Activated naive CD8-positive, alpha-beta T cell (primary cell): ENCODE measurements at regions not wholly inside any gene's neighbourhood (a gene's known extent, or its start where the extent isn't known, plus 50 kb on each side); places are given as distances from the start of the nearest gene placed in this dataset.

ENCODE experiments used
- H3K27ac Mint-ChIP-seq: one replicate; pipeline ENCODE4 v1.8.0; 2021; ENCODE audit warnings: mixed read lengths
- H3K27me3 Mint-ChIP-seq: one replicate; pipeline ENCODE4 v1.8.0; 2021; ENCODE audit warnings: mixed read lengths
- H3K36me3 Mint-ChIP-seq: one replicate; pipeline ENCODE4 v1.8.0; 2021; ENCODE audit warnings: mixed read lengths
- H3K4me1 Mint-ChIP-seq: one replicate; pipeline ENCODE4 v1.8.0; 2021; ENCODE audit warnings: low read depth, mixed read lengths
- H3K4me3 Mint-ChIP-seq: one replicate; pipeline ENCODE4 v1.8.0; 2021; ENCODE audit warnings: mild to moderate bottlenecking, mixed read lengths
- H3K9me3 Mint-ChIP-seq: one replicate; pipeline ENCODE4 v1.8.0; 2021; ENCODE audit warnings: low read depth, mixed read lengths

- H3K27me3 Mint-ChIP-seq, result no peaks in the 10 kb centered on the region
- no peaks in the 10 kb centered on the region for H3K4me1 Mint-ChIP-seq
- no peaks in the 10 kb centered on the region for H3K9me3 Mint-ChIP-seq
- H3K36me3 Mint-ChIP-seq, result no peaks in the 10 kb centered on the region
- H3K4me3 Mint-ChIP-seq, result no peak overlapping the region
- no peak overlapping the region for H3K27ac Mint-ChIP-seq
Observed at GRCh38 chr9:90556897-90557675, 85.5 kb downstream of the DIRAS2 start.

DNA sequence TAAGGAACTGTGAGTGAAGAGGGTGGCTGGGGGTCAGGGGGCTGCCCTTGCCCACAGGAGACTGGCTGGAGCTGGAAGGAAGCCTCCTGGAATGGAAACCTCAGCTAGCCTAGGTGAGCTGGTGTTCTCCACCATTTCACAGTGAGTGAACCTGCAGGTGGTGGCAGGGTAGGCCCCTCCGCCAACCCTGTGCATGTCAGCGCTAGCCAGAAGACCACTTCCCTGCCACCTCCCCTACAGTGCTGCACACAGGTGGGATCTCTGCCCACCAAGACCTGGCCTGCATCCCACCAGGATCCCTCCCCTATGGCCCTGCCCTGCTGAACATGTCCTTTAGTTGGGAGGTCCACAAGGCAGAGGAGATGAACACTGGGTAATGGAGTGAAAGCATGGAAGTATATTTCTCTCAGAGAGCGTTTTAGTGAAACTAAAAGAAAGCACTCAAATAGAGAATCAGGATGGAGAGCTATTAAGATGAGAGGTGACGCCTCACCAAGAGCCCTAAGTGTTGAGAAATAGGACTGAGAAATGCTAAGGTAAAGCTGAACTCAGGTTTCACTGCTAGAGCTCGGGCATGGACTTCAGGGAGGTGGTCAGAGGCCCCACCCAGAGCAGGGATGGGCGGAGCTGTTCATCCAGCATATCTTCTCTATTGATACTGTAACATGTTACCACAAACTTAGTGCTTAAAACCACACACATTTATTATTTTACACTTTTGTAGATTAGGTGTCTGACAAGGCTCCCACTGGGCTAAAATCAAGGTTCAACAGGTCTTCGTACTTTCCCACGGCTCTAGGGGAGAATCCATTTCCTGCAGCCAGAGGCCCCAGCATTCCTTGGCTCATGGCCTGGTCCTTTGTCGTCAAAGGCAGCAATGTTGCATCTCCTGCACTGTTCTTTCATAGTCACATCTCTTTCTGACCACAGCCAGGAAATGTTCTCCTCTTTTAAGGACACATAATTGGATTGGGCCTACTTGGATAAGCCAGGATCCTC is 83.2 kb downstream of the DIRAS2 start:
- no peaks in the 10 kb centered on the region for H3K9me3 Mint-ChIP-seq

More for the DNA sequence above, 83.2 kb downstream of the DIRAS2 start:
- no peak overlapping the region for H3K27ac Mint-ChIP-seq
- no peaks in the 10 kb centered on the region for H3K27me3 Mint-ChIP-seq
- H3K4me1 Mint-ChIP-seq, result no peaks in the 10 kb centered on the region
- no peaks in the 10 kb centered on the region for H3K36me3 Mint-ChIP-seq
- no peak overlapping the region for H3K4me3 Mint-ChIP-seq
